ENCODE measurements at regions not wholly inside any gene's neighbourhood (a gene's known extent, or its start where the extent isn't known, plus 50 kb on each side); places are given as distances from the start of the nearest gene placed in this dataset.

DNA sequence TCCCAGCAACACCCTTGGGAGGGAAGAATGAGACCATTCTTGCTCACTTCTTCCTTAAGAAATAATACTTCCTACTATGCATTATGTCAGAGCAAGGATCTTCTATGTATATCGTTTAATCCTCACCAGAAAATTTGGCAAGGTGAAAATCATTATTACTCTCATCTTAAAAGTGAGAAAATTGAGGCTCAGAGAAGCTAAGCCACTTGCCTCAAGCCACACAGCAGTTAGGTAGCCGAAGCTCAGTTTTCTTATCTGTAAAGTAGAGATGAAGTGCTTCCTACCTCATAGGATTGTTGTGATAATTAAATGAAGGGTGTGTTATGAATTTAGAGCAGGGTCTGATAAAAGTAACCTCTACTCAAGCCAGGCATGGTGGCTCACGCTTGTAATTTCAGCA is 368.9 kb upstream of the ASIC2 start:
- TF ChIP-seq, protein P1, sequence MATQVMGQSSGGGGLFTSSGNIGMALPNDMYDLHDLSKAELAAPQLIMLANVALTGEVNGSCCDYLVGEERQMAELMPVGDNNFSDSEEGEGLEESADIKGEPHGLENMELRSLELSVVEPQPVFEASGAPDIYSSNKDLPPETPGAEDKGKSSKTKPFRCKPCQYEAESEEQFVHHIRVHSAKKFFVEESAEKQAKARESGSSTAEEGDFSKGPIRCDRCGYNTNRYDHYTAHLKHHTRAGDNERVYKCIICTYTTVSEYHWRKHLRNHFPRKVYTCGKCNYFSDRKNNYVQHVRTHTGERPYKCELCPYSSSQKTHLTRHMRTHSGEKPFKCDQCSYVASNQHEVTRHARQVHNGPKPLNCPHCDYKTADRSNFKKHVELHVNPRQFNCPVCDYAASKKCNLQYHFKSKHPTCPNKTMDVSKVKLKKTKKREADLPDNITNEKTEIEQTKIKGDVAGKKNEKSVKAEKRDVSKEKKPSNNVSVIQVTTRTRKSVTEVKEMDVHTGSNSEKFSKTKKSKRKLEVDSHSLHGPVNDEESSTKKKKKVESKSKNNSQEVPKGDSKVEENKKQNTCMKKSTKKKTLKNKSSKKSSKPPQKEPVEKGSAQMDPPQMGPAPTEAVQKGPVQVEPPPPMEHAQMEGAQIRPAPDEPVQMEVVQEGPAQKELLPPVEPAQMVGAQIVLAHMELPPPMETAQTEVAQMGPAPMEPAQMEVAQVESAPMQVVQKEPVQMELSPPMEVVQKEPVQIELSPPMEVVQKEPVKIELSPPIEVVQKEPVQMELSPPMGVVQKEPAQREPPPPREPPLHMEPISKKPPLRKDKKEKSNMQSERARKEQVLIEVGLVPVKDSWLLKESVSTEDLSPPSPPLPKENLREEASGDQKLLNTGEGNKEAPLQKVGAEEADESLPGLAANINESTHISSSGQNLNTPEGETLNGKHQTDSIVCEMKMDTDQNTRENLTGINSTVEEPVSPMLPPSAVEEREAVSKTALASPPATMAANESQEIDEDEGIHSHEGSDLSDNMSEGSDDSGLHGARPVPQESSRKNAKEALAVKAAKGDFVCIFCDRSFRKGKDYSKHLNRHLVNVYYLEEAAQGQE (IDR thresholded peaks at IDR 0.05; ENCODE audit: low read depth), result no peak
- no peak for TF ChIP-seq USF1 (IDR thresholded peaks at IDR 0.05)
- no peak for TF ChIP-seq EP300 (IDR thresholded peaks at IDR 0.05; ENCODE audit: borderline replicate concordance)
- no peak for TF ChIP-seq CEBPB (IDR thresholded peaks at IDR 0.05)
- no peak for TF ChIP-seq TCF12 (IDR thresholded peaks at IDR 0.05; ENCODE audit: low read depth)
- TF ChIP-seq FOXM1 (IDR thresholded peaks at IDR 0.05; ENCODE audit: borderline replicate concordance, low read depth), result no peak
- no peak for TF ChIP-seq NFIC (IDR thresholded peaks at IDR 0.05)
- TF ChIP-seq YY1 (IDR thresholded peaks at IDR 0.05; ENCODE audit: low read depth), result no peak

Measured in Ishikawa (cell line).